NCI-H2227 (cell line): ENCODE measurements at regions not wholly inside any gene's neighbourhood (a gene's known extent, or its start where the extent isn't known, plus 50 kb on each side); places are given as distances from the start of the nearest gene placed in this dataset.
A peak's percentile ranks its signal among the peaks of the same experiment; 100 is the strongest.

Experiments
- DNase-seq: peaks from one replicate; lab custom pipeline; 2025; ENCODE audit not compliant: unreplicated experiment; lab: John Stamatoyannopoulos, UW

DNA sequence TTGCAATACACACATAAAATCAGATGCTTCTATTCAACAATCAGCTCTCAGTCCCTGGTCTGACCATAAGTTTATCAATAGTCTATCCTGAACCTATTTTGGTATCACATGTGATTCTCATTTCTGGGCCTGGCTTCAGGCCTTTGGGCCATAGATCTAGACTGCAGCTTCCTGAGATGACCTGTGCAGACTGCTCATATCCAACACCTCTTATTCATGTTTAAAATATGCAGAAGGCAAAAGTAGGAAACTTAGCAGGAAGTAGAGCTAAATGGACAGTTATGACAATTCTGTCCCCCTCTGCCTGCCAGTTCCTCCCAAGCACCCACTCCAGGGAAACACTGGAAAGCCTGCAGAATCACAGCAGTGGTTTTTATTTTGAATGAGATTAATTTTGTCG lies 53.3 kb downstream of the C7orf25 start:
- DNase-seq = no peak

DNA sequence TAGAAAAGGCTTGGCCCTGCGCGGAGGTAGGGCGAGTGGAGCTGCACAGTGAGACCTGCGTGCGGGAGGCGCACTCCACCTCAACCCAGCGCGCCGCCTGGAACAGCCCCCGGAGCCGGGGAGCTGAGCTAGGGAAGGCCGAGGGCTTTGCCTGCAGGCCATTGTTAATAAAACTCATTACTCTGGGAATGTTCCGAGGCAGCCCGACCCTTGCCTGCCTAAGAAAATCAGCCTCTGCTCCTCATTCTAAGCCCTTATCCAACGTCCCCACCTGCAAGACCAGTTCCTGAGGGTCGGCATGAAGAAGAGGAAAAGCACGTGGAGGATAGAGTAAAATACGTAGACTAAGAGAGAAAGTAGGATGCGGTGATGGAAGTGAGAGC lies 55.3 kb downstream of the C7orf25 start:
- peak; percentile 27 for DNase-seq

GRCh38 chr7:42854571-42855118 lies 57.2 kb downstream of the C7orf25 start:
- no peak for DNase-seq

GRCh38 chr7:42852531-42852930 lies 59.3 kb downstream of the C7orf25 start:
- no peak for DNase-seq

DNA sequence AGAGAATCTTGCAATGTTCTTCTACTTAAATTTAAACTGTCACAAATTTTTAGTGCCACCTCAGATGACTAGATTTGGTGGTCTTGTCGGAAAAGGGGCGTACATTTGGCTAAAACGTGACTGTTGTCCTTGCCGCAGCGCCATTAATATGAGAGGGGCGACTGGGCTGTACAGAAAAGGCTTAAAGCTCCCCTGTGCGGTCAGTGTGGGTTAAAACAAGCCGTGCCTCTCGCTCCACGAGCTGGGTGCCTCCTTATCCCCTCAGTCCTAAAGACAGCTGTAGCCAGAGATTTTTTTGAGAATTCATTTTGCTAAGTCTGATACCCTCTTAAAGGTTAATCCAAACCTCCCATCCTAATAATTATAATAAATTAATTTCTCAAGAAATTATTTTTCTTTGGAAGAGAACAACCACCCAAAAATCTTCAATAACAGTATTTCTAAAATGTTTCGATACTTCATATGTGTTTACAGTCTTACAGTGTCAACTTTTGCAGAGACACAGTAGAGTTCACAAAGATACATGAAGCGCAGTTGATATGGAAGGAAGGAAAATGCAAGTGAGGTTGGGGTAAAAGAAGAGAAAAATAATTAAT lies 68.6 kb downstream of the C7orf25 start:
- DNase-seq = peak; percentile 62

DNA sequence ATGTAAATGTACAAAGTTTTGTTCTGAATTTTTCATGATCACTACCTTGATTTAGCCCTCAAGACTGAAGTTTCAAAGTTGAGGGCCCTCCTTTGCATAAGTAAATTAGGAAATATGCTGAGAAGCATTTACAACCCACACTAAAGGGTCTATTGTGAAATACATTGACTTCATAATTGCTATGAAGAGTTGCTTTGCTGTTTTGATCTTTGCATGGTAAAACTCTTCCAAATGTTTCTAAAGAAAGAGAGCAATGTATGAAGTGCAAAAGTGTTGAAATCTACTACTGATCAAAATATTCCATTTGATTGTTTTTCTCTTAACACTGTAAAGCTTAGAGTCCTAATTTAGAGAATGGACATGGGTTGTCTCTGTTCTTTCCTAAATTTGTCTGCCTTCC lies 77.2 kb downstream of the C7orf25 start:
- no peak for DNase-seq

- no peak for DNase-seq
These were observed 78.5 kb downstream of the C7orf25 start for GRCh38 chr7:42833411-42833810.

- DNase-seq = no peak
These were observed 79.2 kb downstream of the C7orf25 start for GRCh38 chr7:42832667-42833066.

GRCh38 chr7:42831718-42832522 lies 80.0 kb downstream of the C7orf25 start:
- no peak for DNase-seq

DNA sequence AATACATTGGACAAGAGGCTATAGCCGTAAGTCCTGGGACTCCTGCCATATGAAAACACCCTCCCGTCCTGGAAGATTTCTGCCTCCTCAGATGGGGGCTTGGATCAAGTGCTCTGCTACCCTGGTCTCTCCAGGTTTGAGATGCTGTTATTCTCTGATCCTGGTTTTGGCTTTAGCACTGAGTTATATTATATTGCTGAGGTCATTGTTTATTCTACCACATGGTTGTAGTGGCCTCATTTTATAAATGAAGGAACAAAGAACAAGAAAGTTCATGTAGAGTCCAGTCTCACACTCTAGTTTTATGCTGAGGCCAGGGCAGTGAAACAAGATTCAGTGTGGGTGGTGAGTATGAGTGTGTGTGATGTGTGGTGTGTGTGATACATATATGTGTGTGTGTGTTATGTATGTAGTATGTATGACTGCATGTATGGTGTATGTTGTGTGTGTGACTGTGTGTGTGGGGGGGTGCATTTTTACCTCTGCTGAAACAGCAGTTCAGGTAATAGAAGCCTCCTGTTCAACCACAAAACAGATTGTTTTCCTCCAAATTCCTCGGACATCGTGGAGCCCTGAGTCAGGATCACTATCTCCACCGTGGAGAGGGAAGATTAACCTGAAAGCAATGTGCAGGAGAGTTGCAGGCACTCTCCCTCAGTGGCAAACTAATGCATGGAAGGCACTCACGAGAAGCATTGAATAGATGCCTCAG lies 80.7 kb downstream of the C7orf25 start:
- no peak for DNase-seq

GRCh38 chr7:42812779-42813178 lies 99.1 kb downstream of the C7orf25 start:
- no peak for DNase-seq

DNA sequence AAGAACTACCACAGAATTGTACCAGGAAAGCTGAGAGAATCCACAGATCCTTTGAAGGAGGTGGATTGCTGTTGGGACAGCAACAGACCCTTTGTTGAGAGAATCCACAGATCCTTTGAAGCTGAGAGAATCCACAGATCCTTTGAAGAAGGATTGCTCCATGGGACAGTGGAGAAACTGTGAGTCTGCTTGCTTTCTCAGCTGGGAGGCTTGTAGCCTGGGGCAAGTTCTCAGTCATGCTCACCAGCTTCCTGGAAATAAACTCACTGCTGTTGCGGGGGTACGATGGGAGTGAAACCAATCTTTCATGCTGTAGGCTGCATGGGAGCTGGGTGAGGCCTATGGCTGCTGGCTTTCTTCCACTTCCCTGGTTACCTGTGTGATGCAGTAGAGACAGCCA lies 106.3 kb downstream of the C7orf25 start:
- no peak for DNase-seq

DNA sequence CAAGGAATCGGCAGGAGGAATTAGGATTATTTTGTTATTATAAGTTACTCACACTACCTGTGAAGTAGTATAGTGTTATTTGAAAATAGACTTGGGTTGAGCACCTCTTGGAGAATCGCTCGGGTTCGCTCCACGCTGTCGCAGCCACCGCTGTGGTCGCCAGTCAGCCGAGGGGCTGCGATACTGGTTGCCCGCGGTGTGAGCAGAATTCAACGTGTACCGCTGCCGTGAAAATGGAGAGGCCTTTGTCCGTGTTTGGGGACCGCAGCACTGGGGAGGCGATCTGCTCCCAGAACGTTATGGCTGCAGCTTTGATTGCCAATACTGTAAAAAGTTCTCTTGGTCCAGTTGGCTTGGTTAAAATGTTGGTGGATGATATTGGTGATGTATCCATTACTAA lies 117.2 kb downstream of the C7orf25 start:
- no peak for DNase-seq

- no peak for DNase-seq
These were observed 119.0 kb downstream of the C7orf25 start for GRCh38 chr7:42792841-42793240.

- DNase-seq = no peak
These were observed 121.7 kb downstream of the C7orf25 start for GRCh38 chr7:42790196-42790595.

DNA sequence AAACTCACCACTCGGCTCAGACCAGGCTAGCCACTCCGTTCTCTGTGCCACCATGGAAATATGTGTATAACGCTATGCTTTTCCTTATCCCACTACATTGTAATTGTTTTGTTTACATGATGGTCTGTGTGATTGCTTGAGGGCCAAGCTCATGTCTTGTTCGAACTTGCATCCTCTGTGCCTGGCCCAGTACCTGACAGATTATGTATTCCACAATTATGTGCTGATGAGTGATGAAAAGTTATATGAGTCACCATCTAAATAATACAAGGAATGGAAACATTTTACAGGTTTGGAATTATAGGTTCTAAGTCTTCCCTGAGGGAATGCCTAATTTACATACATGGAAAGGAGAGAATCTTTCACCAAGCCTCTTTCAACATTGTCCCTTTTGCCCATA lies 137.4 kb downstream of the C7orf25 start:
- DNase-seq = no peak

DNA sequence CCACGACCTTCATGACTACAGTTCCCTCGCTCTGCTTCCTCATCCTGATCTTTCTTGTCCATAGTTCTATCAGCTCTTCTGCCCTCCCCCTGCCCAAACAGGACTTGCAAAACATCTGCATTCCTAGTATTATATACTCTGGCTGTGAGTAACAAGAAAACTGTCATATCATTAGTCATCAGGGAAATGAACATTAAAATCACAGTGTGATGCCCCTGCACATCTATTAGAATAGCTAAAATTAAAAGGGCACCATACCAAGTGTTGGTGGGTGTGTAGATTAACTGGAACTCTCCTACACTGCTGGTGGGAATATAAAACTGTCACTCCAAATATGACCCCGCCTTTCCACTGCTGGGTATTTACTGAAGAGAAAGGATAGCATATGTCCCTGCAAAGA lies 141.8 kb downstream of the C7orf25 start:
- no peak for DNase-seq

GRCh38 chr7:42768045-42768444 lies 143.8 kb downstream of the C7orf25 start:
- no peak for DNase-seq

- DNase-seq = no peak
These were observed 145.0 kb downstream of the C7orf25 start for GRCh38 chr7:42766782-42767423.

- DNase-seq = no peak
These were observed 145.9 kb downstream of the C7orf25 start for GRCh38 chr7:42765931-42766330.

GRCh38 chr7:42763137-42763551 lies 148.7 kb downstream of the C7orf25 start:
- DNase-seq = no peak
